B cell (primary cell): ENCODE measurements at regions not wholly inside any gene's neighbourhood (a gene's known extent, or its start where the extent isn't known, plus 50 kb on each side); places are given as distances from the start of the nearest gene placed in this dataset.

Experiments
- CTCF ChIP-seq: fragments of 200-600 bp; IDR thresholded peaks from one replicate; pipeline ENCODE4 v1.8.0; 2022; ENCODE audit warnings: antibody characterized with exemption, mild to moderate bottlenecking
- EZH2 ChIP-seq: IDR thresholded peaks from 2 replicates; pipeline ENCODE4 v1.6.1; 2012; ENCODE audit warnings: borderline replicate concordance, low read depth, mild to moderate bottlenecking, moderate library complexity, low read length; ENCODE audit not compliant: insufficient read depth, poor library complexity, severe bottlenecking

- TF ChIP-seq EZH2 (no peak), CTCF (no peak)
Observed at GRCh38 chr1:29756085-29756484, 519.8 kb downstream of the PTPRU start.
